ENCODE measurements at regions not wholly inside any gene's neighbourhood (a gene's known extent, or its start where the extent isn't known, plus 50 kb on each side); places are given as distances from the start of the nearest gene placed in this dataset.
"Not testable (repeated sequence)": the region's sequence is repeated elsewhere in the genome, so short reads cannot be mapped to it uniquely, and the experiment has no call there.

DNA sequence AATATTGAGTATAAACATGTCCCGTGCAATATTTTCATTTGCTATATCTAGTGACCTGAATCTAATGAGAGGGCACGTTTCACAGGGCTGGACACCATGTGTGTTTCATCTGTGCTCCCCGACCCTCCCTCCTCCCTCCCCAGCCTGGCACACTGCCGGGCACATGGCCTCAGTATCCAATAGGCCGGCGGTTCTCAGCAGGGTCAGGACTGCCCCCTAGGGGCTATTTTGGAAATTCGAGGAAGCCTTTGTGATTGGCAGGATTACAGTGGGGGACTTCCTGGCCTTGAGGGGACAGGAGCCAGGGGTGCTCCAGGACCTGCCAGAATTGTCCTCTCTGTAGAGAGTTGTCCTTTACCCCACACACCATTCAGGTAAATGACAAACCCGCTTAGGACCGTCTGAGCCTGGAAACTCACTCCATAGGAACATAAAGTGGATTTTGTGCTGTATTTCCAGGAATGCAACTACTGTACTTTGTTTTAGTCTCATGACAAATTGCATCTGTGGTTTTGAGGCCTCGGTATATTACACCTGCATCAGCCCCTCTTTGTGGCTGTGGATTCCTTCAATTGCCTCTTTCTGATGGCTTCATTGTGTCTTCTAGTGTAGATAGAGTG lies 109.5 kb upstream of the SIM2 start:
- in situ Hi-C loops (cut with HindIII; ENCODE audit: low sequenced_read_pairs), result loop anchor here (5.0 kb wide), 1 partner anchor 78 kb away; no protein-coding TSS in a partner anchor

- in situ Hi-C loops (cut with HindIII; ENCODE audit: low sequenced_read_pairs), result no loop called here
These were observed 107.5 kb upstream of the SIM2 start for GRCh38 chr21:36591326-36591970.

GRCh38 chr21:36596174-36596573 lies 102.7 kb upstream of the SIM2 start:
- in situ Hi-C loops (cut with HindIII; ENCODE audit: low sequenced_read_pairs), result no loop called here

GRCh38 chr21:36601362-36601761 lies 97.6 kb upstream of the SIM2 start:
- in situ Hi-C loops (cut with HindIII; ENCODE audit: low sequenced_read_pairs), result no loop called here

GRCh38 chr21:36602735-36603134 lies 96.2 kb upstream of the SIM2 start:
- in situ Hi-C loops (cut with HindIII; ENCODE audit: low sequenced_read_pairs), result no loop called here

- in situ Hi-C loops (cut with HindIII; ENCODE audit: low sequenced_read_pairs), result no loop called here
These were observed 95.7 kb upstream of the SIM2 start for GRCh38 chr21:36603221-36603620.

DNA sequence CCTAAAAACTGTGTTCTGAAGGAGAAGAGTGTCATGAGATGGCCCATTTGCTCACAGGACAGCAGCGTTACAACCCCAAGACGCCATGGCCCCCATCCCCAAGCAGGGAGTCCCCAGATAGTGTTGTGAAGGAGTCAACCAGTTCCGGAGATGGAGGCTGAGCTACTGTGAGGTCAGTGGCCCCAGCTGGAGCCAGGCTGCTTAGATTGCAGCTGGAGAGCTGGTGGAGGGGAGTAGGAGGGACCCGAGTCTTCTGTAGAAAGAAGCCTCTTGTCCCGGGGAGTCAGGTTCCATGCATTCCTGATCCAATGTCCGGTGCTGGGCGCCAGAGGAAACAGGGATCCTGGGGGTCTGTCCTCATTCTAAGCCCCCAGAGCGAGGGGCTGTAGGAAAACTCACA lies 93.5 kb upstream of the SIM2 start:
- in situ Hi-C loops (cut with HindIII; ENCODE audit: low sequenced_read_pairs), result no loop called here

DNA sequence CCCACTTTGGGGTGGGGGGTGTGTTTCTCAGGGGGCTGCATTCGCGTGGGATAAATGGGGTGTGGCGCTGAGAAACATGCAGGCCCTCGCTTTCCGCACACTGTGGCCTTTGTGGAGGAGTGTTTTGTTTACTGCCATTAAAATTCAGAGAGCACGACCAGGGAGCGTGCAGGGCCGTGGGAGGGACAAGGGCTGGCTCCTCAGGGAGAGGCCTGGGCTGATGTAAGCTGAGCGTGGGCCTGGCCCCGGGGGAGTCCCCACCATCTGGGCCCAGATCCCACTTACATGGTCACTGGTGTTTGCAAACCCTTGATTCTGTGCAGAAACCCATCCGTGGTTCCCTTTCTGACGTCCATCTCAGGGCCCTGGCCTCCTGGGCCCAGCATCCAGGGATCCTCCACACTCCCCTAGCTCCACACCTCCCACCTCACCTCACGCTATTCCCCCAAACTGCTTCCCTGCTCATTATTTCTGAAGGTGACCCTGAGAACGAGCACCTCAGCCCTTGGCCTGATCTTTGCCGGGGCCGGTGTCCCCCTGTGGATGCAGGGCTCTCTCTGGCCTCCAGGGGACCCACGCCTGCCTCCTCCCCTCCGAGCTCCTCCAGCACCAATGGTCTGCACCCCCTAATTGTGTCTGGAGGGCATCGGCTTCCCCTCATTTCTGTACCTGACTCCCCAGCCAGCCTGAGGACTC lies 92.5 kb upstream of the SIM2 start:
- in situ Hi-C loops (cut with HindIII; ENCODE audit: low sequenced_read_pairs), result no loop called here

GRCh38 chr21:36606983-36607325 lies 92.0 kb upstream of the SIM2 start:
- in situ Hi-C loops (cut with HindIII; ENCODE audit: low sequenced_read_pairs), result no loop called here

GRCh38 chr21:36608041-36608896 lies 90.6 kb upstream of the SIM2 start:
- in situ Hi-C loops (cut with HindIII; ENCODE audit: low sequenced_read_pairs), result no loop called here

GRCh38 chr21:36608897-36609225 lies 90.1 kb upstream of the SIM2 start:
- in situ Hi-C loops (cut with HindIII; ENCODE audit: low sequenced_read_pairs), result no loop called here

GRCh38 chr21:36609654-36610053 lies 89.3 kb upstream of the SIM2 start:
- in situ Hi-C loops (cut with HindIII; ENCODE audit: low sequenced_read_pairs), result no loop called here

DNA sequence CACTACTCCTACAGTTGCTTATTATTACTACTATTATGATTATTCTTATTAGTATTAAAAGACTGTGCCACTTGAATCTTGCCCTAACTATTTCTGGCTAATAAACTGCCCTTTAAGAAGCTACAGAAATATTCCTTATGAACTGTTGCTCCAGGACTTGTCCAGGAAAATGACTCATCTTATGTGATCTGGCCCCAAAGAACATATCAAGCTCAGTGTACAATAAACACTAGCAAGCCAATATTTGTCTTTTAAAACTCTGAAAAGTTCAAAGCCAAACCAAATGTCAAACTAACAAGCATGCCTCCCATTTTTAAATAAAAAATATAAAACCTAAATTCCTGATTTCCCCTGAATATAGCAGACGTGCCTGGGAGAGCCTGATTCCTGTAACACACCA lies 88.7 kb upstream of the SIM2 start:
- in situ Hi-C loops (cut with HindIII; ENCODE audit: low sequenced_read_pairs), result no loop called here

DNA sequence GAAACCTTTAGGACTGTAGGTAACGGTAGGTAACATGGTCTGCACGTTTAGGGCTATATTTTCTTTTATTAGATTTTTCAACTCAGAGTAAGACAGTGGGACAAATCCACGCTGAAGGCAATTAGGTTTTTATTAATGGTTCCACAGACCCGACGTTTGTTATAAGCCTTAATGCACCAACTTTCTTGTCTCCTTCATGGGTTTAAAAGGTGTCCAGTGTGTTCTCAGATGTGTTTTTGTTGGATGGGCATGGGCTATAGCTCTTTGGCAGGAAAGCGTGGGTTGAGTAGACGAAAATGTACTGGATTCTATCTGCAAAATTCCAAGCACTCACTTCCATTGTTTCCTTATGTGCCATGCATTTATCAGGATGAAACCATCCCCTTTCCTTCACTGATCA lies 88.0 kb upstream of the SIM2 start:
- in situ Hi-C loops (cut with HindIII; ENCODE audit: low sequenced_read_pairs), result no loop called here

GRCh38 chr21:36611379-36611778 lies 87.5 kb upstream of the SIM2 start:
- in situ Hi-C loops (cut with HindIII; ENCODE audit: low sequenced_read_pairs), result no loop called here

DNA sequence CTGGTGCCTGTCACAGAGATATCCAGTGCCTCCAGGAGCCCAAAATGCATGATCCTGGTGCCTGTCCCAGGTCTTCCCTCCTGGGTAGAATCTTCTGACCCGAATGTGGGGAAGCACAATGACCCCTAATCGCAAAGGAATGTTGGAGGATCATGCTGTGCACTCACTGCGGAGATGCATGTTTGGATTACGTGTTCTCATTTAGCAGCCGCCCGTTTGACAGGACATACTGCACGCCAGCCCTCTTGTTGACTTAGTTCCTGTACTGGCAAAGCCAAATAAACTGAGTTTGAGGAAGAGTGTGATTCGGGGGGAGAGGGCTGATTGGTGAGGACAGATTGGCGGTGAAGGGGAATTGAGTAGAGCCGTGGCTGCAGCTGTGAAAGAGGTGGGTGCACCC lies 85.9 kb upstream of the SIM2 start:
- in situ Hi-C loops (cut with HindIII; ENCODE audit: low sequenced_read_pairs), result no loop called here

DNA sequence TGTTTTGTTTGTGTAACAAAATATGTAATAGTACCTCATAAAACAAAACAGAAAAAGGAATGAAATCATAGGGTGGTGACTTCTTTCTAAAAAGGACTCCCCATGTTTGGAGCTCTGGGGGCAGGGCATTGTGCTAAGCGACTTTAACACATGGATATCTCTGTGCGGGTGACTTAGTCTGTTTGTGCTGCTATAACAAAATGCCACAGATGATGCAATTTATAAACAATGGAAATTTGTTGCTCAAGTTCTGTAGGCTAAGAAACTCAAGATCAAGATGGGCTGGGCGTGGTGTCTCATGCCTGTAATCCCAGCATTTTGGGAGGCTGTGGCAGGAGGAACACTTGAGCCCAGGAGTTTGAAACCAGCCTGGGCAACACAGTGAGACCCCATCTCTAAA lies 85.4 kb upstream of the SIM2 start:
- in situ Hi-C loops (cut with HindIII; ENCODE audit: low sequenced_read_pairs), result no loop called here

DNA sequence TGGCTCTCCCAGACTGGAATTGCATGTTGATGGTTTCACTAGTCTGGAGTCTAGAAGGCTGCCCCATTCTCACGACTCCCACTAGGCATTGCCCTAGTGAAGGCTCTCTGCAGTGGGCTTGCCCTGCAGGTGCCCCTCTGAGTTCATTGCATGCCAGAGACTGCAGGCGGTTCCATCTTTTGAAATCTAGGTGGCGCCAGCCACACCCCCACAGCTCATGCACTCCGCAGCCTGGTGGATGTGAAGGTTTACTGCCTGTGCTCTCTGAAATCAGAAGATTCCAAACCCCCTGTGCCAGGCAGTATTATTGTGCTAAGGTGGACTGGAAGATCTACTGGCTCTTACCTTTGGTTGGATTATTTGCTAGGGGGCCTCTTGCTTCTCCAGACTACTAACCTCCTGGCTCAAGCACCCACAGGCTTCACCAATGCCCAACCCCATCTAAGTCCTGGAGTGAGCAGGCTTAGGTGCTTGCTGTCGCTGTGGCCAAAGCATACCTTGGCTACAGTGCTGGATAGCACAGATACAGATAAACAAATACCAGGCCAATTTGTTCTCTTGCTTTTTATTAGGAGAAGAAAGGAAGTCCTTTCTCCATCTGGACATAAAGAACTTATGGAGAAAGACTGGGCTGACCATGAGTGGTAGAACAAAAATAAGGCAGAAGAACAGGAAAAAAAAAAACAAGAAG lies 83.5 kb upstream of the SIM2 start:
- in situ Hi-C loops (cut with HindIII; ENCODE audit: low sequenced_read_pairs), result no loop called here

- in situ Hi-C loops (cut with HindIII; ENCODE audit: low sequenced_read_pairs), result not testable (repeated sequence)
These were observed 82.1 kb upstream of the SIM2 start for GRCh38 chr21:36616773-36617172.

DNA sequence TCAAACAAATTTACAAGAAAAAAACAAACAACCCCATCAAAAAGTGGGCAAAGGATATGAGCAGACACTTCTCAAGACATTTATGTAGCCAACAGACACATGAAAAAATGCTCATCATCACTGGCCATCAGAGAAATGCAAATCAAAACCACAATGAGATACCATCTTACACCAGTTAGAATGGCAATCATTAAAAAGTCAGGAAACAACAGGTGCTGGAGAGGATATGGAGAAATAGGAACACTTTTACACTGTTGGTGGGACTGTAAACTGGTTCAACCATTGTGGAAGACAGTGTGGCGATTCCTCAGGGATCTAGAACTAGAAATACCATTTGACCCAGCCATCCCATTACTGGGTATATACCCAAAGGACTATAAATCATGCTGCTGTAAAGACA lies 77.1 kb upstream of the SIM2 start:
- in situ Hi-C loops (cut with HindIII; ENCODE audit: low sequenced_read_pairs), result not testable (repeated sequence)

DNA sequence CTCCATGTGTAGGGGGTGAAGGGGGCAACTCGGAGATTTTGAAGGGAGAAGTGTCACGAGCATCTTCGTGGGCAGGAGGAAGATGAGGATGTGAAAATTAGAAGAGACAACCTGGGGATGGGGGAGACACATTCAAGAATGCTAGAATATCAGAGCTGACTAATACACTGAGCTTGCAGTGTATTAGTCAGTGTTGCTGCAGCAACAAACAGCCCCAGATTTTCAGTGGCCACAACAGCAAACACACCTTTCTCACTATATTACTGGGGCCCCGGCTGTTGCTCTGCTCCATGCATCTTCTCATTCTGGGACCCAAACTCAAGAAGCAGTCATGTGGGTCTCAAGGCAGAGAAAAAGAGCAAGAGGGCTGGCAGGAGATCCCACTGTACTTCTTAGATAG lies 74.8 kb upstream of the SIM2 start:
- in situ Hi-C loops (cut with HindIII; ENCODE audit: low sequenced_read_pairs), result no loop called here
